ENCODE measurements at regions not wholly inside any gene's neighbourhood (a gene's known extent, or its start where the extent isn't known, plus 50 kb on each side); places are given as distances from the start of the nearest gene placed in this dataset.

- Histone ChIP-seq H3K27ac (no peak overlapping the region), H3K4me2 (ENCODE audit: low read length) (no peak overlapping the region), H3K4me3 (ENCODE audit: low read depth, low read length) (no peak overlapping the region), H3K79me2 (no peaks in the 10 kb centered on the region), H2AFZ (no peak overlapping the region), H3K4me1 (no peaks in the 10 kb centered on the region), H3K36me3 (ENCODE audit: control insufficient read depth, insufficient read depth, low read length) (no peaks in the 10 kb centered on the region), H3K9ac (no peak overlapping the region), H3K9me3 (ENCODE audit: control insufficient read depth, low read length) (no peaks in the 10 kb centered on the region), H3K27me3 (ENCODE audit: control insufficient read depth, insufficient read depth, low read length) (no peaks in the 10 kb centered on the region)
- TF ChIP-seq CTCF (IDR thresholded peaks at IDR 0.05), result no peak
These were observed 265.1 kb downstream of the ZEB1 start for GRCh38 chr10:31584098-31584631.

GRCh38 chr10:31583293-31583692 lies 264.3 kb downstream of the ZEB1 start:
- no peak overlapping the region for H3K27ac ChIP-seq
- H3K9ac ChIP-seq, result no peak overlapping the region
- TF ChIP-seq CTCF (IDR thresholded peaks at IDR 0.05), result no peak

GRCh38 chr10:31582365-31583052 lies 263.5 kb downstream of the ZEB1 start:
- H3K9ac ChIP-seq, result no peak overlapping the region
- no peak for TF ChIP-seq CTCF (IDR thresholded peaks at IDR 0.05)

More at GRCh38 chr10:31583293-31583692, 264.3 kb downstream of the ZEB1 start:
- Histone ChIP-seq H3K36me3 (ENCODE audit: control insufficient read depth, insufficient read depth, low read length) (no peaks in the 10 kb centered on the region), H3K79me2 (no peaks in the 10 kb centered on the region), H3K27me3 (ENCODE audit: control insufficient read depth, insufficient read depth, low read length) (no peaks in the 10 kb centered on the region), H3K9me3 (ENCODE audit: control insufficient read depth, low read length) (no peaks in the 10 kb centered on the region), H3K4me2 (ENCODE audit: low read length) (no peak overlapping the region), H2AFZ (no peak overlapping the region), H3K4me3 (ENCODE audit: low read depth, low read length) (no peak overlapping the region), H3K4me1 (no peaks in the 10 kb centered on the region)

GRCh38 chr10:31581741-31582323 lies 262.8 kb downstream of the ZEB1 start:
- no peaks in the 10 kb centered on the region for H3K27me3 ChIP-seq (ENCODE audit: control insufficient read depth, insufficient read depth, low read length)
- H3K4me1 ChIP-seq, result no peaks in the 10 kb centered on the region
- H3K36me3 ChIP-seq (ENCODE audit: control insufficient read depth, insufficient read depth, low read length), result no peaks in the 10 kb centered on the region
- H3K4me3 ChIP-seq (ENCODE audit: low read depth, low read length), result no peak overlapping the region
- no peak overlapping the region for H3K4me2 ChIP-seq (ENCODE audit: low read length)
- no peaks in the 10 kb centered on the region for H3K79me2 ChIP-seq
- TF ChIP-seq CTCF (IDR thresholded peaks at IDR 0.05), result no peak
- H2AFZ ChIP-seq, result no peak overlapping the region
- no peak overlapping the region for H3K9ac ChIP-seq
- H3K9me3 ChIP-seq (ENCODE audit: control insufficient read depth, low read length), result no peaks in the 10 kb centered on the region
- H3K27ac ChIP-seq, result peak overlapping the region; percentile 24

More at GRCh38 chr10:31582365-31583052, 263.5 kb downstream of the ZEB1 start:
- H3K79me2 ChIP-seq, result no peaks in the 10 kb centered on the region
- H3K4me2 ChIP-seq (ENCODE audit: low read length), result no peak overlapping the region
- no peaks in the 10 kb centered on the region for H3K36me3 ChIP-seq (ENCODE audit: control insufficient read depth, insufficient read depth, low read length)
- no peak overlapping the region for H3K4me3 ChIP-seq (ENCODE audit: low read depth, low read length)
- H2AFZ ChIP-seq, result no peak overlapping the region
- no peaks in the 10 kb centered on the region for H3K27me3 ChIP-seq (ENCODE audit: control insufficient read depth, insufficient read depth, low read length)
- H3K27ac ChIP-seq, result no peak overlapping the region
- no peaks in the 10 kb centered on the region for H3K9me3 ChIP-seq (ENCODE audit: control insufficient read depth, low read length)
- no peaks in the 10 kb centered on the region for H3K4me1 ChIP-seq
